Stimulated activated CD8-positive, alpha-beta memory T cell treated with anti-CD3 and anti-CD28 coated beads, Interleukin-12 subunit alpha, Interleukin-12 subunit beta, amount 100 ng/mL, for 1 hour (primary cell): ENCODE measurements at regions not wholly inside any gene's neighbourhood (a gene's known extent, or its start where the extent isn't known, plus 50 kb on each side); places are given as distances from the start of the nearest gene placed in this dataset.
"Not testable (repeated sequence)": the region's sequence is repeated elsewhere in the genome, so short reads cannot be mapped to it uniquely, and the experiment has no call there.

Experiments used
- DNase-seq: peaks from one replicate; pipeline ENCODE4 v3.0.0-alpha.2; 2020; ENCODE audit warnings: low read depth

DNA sequence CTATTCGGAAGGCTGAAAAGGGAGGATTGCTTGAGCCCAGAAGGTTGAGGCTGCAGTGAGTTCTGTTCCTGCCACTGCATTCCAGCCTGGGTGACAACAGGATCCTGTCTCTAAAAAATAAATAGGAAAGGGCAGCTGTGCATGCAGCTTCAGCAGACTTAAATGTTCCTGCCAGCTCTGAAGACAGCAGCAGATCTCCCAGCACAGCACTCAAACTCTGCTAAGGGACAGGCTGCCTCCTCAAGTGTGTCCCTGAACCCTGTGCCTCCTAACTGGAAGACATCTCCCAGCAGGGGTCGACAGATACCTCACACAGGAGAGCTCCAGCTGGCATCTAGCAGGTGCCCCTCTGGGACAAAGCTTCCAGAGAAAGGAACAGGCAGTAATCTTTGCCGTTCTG is 117.9 kb downstream of the CXCL12 start:
- DNase-seq = no peak

DNA sequence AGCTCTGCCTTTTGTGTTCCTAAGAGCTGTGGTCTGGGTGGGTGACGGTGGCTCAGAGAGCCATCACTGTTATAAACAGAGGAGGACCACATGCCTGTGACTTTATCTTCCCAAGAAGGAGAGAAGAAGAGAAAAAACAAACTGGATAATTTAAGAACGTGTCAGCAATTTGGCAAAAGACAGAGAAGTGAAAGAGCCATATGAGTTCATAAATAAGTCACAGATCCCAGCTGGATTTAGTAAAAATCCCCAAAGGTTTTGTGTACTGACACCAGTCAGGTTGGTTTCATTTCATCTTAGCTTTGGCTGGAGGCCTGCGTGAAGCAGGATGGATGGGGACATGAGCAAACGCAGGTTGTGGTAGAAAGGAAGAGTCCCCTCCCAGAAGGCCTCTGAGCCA is 120.7 kb downstream of the CXCL12 start:
- DNase-seq = no peak

DNA sequence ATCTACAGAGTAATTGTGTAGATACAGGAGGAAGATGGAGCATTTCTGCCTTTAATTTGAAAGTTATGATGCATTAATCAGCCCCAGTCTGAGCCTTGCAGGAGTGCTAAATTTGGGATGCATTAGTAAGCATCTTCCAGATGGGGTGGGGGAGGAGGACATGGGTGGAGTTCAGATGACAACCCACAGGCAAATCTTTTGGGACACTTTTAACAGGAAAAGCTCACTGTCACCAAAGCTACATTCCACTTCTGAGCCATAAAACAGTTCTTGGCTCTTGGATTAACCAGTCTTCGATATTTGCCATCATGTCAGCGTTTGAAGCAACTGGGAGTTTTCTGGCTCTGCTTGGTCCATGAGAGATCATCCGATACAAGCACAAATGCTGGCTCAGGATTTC is 121.1 kb downstream of the CXCL12 start:
- no peak for DNase-seq

DNA sequence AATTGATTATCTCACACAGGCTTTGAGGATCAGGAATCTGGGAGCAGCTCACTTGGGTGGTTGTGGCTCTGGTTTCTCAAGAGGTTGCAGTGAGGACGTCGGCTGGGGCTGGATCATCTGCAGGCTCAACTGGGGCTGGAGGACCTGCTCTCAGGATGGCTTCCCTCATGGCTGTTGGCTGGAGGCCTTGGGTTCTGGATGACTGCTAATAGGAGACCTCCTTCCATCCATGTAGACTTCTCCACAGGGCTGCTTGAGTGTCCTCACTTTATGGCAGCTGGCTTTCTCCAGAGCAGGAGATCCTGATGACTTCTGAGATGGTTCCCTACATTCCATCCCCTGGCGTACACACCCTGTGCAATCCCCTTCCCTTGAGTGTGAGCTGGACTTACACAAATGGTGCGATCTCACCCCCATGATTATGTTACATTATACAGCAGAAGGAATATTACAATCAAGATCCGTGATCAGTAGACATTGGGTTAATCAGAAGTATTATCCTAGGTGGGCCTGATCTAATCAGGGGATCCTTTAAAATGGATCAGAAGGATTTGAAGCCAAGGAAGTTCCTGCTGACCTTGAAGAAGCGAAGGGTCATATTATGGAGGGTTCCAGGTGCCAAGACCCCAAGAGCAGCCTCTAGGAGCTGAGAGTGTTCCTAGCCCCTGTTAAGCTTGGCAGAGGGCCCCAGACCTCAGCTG is 122.2 kb downstream of the CXCL12 start:
- DNase-seq = no peak

DNA sequence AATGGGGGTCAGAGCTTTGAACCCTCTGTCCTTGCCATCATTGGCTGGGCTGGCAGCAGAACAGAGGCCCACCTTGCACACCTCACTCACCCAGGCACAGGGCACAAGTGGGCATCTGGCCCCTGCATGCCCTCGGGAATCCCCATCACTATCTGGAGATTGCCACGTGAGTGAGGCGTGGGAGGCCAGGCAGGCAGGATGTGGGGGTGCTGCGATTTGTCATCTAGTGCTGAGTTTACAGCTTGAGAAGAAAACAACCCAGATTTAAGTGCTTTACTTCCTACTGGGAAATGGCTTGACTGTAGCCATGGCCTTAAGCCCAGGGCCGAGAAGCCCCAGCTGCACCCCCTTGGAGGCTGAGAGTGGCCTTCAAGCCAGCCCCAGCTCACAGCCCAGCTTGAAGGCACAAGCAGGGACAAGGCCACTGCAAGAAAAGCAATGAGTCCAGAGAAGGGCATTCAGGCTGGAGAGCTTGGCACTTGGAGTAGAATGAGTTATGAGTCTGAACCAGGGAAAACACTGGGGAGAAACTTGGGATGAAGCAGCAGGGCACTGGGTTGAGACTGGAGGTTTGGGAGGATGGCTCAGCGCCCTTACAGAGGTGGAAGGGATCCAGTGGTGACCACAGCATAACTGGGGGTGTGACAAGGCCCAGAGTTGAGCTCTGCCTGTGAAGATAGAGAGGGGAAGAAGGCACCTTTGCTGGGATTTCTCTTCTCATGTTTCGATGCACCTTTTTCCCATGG is 123.0 kb downstream of the CXCL12 start:
- no peak for DNase-seq

DNA sequence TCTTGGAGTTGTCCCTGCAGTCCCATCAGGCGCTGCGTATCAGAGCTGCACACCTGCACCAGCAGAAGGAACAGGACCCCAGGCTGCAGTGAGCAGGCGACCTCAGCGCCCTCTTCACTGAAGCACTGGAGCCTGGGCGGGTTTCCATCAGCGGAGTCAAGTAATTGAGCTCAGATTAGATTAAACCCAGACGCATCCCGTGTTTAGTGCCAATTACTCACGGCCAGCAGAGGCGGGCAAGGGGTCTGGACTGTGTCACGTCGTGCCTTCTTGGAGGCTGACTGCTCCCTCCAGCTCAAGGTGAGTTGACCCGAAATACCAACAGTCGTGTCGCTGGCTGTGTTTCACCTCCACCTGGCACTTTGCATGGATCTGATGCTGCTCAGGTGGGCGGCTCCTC is 123.6 kb downstream of the CXCL12 start:
- no peak for DNase-seq

DNA sequence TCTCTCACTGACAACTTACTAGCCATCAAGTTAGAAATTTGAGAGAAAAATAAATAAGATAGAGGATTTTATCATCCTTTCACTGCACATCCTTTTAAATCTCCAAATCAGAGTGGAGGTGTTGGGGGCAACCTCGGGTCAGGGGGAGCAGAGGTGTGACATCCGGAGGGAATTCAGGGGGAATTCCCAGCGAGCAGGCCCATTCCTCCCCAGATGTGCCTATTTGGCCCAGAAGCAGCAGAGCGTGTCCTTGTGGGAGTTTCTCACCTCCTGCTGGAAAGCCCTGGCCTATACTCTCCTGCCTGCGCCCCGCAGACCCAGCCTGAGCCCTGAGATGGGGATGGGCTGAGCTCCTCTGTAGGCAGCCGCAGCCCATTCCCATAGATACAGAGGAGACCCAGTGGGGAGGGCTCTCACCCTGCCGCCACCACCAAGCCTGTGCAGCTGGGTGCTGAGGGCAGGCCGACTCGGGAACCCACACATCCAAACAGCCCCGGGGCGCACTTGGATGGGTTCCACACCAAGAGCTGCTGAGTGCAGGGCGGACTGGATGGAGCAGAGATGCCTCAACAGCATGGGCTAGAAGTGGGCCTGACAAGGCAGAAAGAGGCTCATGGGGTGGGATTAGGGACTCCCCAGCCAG is 124.5 kb downstream of the CXCL12 start:
- DNase-seq = no peak

DNA sequence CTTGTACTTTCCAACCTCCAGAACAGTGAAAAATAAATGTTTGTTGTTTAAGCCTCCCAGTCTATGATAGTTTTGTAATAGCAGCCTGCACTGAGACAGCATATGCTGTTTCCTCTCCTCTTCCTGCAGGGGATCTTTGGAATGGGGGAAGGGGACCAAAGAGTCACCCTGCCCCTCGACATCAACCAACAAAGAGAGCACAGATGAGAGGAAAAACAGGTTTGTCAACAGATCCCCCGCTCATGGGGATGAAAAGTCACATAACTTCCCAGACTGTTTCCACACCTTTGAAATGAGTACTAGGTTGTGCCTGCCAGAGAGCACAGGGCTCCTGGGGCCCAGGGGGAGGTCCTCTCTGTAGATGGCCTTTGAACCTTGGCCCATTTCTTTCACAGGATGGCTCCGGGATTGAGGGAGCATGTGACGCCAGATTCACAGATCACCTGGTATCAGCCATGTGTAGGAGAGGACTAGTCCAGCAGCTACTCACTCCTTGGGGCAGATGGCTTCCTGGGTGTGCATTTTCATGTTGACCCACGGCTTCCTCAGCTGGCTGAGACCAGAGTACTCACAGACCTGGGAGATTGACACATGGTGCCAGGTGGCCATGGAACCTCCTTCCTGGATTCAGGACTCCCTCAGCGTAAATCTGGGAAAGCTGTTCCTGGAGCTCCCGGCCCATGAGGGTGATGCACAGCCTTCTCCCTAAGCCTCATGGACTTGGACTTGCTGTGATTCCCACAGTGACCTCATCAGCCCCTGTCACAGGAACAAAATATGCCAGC is 125.6 kb downstream of the CXCL12 start:
- no peak for DNase-seq

DNA sequence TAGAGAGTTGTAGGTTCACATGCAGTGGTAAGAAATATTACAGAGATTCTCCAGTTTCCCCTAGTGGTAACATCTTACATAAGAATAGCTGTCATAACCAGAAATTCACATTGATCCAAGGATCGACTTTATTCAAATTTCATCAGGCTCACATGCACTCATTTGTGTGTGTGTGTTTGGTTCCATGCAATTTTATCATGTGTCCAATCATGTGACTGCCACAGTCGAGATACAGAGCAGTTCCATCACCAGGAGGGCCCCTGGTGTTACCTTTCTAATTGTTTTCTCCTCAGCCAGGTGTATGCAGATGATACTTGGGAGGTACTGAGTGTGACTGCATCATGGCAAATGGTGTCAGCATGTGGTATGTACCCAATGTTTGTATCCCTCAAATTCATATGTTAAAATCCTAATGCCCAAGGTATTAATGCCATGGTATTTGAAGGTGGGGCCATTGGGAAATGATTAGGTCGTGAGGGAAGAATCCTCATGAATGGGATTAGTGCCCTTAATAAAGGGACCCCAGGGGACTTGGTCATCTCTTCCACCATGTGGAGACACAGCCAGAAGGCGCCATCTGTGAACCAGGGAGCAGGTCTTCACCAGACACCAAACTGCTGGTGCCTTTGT is 126.3 kb downstream of the CXCL12 start:
- DNase-seq = no peak

DNA sequence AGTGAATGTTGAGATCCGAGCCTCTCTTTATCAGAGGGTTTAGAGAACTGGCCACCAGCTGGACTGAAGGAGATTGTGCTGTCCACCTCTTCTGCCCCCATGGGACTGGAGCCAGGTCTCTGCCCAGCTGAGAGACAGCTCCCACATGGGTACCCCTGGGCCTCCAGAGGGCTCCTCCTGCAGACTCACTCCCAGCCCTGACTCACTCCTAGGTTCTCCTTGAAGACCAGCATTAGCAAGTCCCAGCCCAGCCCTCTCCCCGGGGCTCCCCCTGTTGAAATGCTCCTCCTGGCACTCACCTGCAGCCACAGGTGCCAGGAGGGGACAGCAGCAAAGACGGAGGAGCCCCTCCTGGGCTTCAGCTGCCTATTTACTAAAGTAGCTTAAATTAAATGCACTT is 126.9 kb downstream of the CXCL12 start:
- no peak for DNase-seq

DNA sequence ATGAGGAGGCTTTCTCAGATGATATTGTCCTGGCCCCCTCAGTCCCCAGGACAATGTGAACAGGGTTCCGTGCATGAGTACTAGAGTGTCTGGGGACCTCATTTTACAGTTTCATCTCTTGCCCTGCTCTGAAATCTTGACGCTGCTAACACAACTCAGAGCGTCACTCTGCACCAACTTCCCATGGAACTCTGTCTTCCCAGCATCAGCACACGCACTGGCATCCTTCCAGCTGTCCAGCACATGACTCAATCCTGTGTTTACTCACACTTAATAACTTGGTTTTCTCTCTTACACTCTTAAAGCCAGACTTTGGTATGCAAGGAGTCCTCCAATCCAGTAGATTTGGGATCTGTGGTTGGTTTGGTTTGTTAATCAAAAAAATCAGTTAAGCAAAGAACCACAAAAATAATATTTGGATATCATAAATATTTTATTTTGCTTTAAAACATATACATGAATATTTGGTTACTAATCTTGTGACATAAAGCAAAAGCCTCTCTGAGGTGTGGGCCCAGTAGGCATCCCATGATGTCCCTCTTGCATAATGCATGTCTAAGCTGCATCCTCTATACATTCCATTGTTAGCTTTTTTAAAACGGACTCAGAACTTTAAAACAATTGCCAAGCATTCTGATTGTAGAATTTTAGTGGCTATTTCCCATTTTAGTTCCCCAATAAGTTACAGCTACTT is 131.0 kb downstream of the CXCL12 start:
- DNase-seq = no peak

DNA sequence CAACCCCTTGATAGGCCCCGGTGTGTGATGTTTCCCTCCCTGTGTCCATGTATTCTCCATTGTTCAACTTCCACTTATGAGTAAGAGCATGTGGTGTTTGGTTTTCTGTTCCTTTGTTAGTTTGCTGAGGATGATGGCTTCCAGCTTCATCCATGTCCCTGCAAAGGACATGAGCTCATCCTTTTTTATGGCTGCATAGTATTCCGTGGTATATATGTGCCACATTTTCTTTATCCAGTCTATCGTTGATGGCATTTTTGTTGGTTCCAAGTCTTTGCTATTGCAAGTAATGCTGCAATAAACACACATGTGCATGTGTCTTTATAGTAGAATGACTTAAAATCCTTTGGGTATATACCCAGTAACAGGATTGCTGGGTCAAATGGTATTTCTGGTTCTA is 132.3 kb downstream of the CXCL12 start:
- not testable (repeated sequence) for DNase-seq

DNA sequence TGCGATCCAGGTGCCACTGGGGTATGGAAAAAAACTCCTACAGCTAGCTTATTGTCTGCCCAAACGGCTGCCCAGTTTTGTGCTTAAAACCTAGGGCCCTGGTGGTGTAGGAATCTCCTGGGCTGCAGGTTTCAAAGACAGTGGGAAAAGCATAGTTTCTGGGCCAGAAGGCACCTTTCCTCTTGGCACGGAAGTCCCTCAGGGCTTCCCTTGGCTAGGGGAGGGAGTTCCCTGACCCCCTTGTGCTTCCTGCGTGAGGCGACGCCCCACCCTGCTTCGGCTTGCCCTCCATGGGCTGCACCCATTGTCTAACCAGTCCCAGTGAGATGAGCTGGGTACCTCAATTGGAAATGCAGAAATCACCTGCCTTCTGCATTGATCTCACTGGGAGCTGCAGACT is 135.0 kb downstream of the CXCL12 start:
- not testable (repeated sequence) for DNase-seq

DNA sequence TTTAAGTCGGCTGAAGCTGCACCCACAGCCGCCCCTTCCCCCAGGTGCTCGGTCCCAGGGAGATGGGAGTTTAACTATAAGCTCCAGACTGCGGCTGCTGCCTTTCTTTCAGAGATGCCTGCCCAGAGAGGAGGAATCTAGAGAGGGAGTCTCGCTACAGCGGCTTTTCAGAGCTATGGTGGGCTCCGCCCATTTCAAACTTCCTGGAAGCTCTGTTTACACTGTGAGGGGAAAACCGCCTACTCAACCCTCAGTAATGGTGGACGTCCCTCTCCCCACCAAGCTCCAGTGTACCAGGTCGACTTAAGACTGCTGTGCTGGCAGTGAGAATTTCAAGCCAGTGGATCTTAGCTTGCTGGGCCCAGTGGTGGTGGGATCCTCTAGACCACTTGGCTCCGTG is 135.4 kb downstream of the CXCL12 start:
- DNase-seq = no peak

DNA sequence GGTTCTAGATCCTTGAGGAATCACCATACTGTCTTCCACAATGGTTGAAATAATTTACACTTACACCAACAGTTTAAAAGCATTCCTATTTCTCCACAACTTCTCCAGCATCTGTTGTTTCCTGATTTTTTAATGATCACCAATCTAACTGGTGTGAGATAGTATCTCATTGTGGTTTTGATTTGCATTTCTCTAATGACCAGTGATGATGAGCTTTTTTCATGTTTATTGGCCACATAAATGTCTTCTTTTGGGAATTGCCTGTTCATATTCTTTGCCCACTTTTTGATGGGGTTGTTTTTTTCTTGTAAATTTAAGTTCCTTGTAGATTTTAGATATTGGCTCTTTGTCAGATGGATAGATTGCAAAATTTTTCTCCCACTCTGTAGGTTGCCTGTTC is 138.2 kb downstream of the CXCL12 start:
- not testable (repeated sequence) for DNase-seq

DNA sequence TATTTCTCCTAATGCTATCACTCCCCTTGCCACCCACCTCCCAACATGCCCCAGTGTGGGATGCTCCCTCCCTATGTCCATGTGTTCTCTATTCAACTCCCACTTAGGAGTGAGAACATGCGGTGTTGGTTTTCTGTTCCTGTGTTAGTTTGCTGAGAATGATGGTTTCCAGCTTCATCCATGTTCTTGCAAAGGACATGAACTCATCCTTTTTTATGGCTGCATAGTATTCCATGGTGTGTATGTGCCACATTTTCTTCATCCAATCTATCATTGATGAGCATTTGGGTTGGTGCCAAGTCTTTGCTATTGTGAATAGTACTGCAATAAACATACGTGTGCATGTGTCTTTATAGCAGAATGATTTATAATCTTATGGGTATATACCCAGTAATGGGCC is 138.6 kb downstream of the CXCL12 start:
- DNase-seq = not testable (repeated sequence)

DNA sequence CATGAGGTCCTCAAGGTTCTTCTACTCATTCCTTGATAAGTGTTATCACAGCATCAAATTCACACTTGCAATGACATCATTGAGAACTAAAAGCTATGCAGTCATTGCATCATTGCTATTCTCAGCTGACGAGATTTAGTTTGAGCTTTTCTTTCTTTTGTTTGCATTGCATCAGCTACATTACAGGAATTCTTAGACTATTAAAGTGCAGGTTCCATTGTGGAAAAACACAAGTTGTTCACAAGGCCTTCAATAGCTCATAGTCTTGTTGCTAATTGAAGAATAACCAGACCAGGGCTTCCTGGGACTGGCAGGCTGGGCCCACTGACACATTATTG is 139.3 kb downstream of the CXCL12 start:
- no peak for DNase-seq

DNA sequence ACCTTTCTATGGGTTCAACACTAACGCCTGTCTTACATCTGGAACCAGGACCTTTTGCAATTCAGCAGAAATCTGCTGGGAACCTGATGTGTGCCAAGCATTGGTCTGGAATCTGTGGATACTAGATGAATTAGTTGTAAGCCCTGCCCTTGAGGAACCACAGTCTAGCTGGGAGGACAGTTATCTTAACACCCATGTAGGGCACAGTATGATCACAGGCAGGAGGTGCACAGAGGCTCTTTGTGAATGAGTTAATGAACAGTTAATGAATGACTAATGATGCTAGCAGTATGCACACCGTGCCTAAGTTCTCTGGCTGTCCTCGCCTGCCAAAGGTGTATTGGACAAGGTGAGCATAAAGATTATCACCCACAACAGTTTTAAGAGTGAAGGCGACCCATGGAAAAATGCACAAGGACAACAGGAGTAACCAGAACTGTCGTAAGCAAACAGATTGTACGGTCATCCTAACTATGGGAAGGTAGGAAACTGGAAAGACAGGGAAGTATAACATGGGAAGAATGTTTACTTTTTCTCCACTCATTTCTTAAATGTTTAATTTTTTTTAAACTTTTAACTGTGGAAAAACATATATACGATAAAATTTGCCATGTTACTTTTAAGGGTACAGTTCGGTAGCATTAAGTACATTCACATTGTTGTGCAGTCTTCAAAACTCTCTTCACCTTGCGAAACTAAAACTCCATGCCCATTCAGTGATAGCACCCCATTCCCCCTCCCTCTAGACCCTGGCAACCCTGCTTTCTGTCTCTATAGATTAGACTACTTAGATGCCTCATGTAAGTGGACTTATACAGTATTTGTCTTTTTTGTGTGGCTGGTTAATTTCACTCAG is 139.9 kb downstream of the CXCL12 start:
- DNase-seq = no peak

DNA sequence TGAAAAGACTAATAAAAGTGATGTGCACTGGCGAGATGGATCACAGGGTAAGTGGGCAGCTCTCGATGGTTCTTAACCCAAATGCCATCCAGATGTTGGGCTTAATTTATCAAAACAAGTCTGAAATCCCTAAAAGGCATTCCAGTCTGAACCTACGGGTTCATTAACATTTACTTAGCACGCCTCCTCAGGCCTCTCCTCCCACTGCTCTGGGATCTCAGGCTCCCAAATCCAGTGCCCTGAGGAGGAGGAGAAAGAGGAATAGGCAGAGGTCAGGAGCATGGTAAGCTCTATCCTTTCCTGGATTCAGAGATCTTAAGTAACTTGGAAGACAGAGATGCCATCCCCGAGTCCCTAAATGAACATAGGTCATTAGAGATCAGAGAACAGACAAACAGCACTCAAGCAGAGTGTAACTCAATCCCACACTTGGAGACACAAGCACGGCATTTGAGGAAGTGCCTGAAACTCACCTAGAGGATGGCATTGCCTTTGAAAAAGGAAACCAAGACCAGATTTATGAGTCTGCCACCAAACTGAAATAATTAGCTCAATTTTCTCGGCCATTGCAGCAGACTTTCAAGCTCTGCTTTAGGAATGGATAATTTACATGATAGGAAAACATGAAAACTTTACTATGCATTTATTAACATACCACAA is 140.9 kb downstream of the CXCL12 start:
- DNase-seq = no peak

DNA sequence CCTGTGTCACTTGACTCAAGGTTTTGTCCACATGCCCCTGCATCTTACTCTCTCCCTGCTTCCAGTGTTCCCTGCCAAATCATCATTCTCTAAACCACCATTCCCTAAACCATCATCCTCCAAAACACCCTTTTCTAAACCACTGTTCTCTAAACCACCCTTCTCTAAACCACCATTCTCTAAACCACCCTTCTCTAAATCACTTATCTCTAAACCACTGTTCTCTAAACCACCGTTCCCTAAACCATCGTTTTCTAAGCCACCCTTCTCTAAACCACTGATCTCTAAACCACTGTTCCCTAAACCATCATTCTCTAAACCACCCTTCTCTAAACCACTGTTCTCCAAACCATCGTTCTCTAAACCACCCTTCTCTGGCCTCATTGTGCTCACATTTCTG is 142.1 kb downstream of the CXCL12 start:
- no peak for DNase-seq
